ENCODE measurements at regions not wholly inside any gene's neighbourhood (a gene's known extent, or its start where the extent isn't known, plus 50 kb on each side); places are given as distances from the start of the nearest gene placed in this dataset.

- Mint-ChIP-seq H3K9me3 (peaks cover 17% of the 10 kb centered on the region), H3K27ac (no peak overlapping the region), H3K4me3 (no peak overlapping the region), H3K4me1 (no peaks in the 10 kb centered on the region), H3K36me3 (ENCODE audit: low read depth) (no peaks in the 10 kb centered on the region), H3K27me3 (no peaks in the 10 kb centered on the region)
- ATAC-seq (ENCODE audit: low read depth) (no peak), DNase-seq (no peak)
- intact Hi-C loops (cut with micrococcal nuclease) = no loop called here
- ChIA-PET CTCF (no interaction called here), POLR2A (no interaction called here)
- no peak for TF ChIP-seq CTCF (IDR thresholded peaks at IDR 0.05)
Measured at GRCh38 chr7:84629640-84630318, 435.2 kb upstream of the SEMA3A start.

- H3K36me3 Mint-ChIP-seq (ENCODE audit: low read depth) = no peaks in the 10 kb centered on the region
- peaks cover 13% of the 10 kb centered on the region for H3K9me3 Mint-ChIP-seq
- intact Hi-C loops (cut with micrococcal nuclease) = no loop called here
- ATAC-seq (ENCODE audit: low read depth) (no peak), DNase-seq (no peak)
- TF ChIP-seq CTCF (IDR thresholded peaks at IDR 0.05) = no peak
- no peak overlapping the region for H3K4me3 Mint-ChIP-seq
- no peaks in the 10 kb centered on the region for H3K27me3 Mint-ChIP-seq
- H3K27ac Mint-ChIP-seq = no peak overlapping the region
- no peaks in the 10 kb centered on the region for H3K4me1 Mint-ChIP-seq
- CTCF ChIA-PET = no interaction called here
- POLR2A ChIA-PET = no interaction called here
Measured at GRCh38 chr7:84629216-84629615, 434.6 kb upstream of the SEMA3A start.

GRCh38 chr7:84627250-84627649 lies 432.7 kb upstream of the SEMA3A start:
- Mint-ChIP-seq H3K36me3 (ENCODE audit: low read depth) (no peaks in the 10 kb centered on the region), H3K4me3 (no peak overlapping the region), H3K27ac (no peak overlapping the region), H3K9me3 (peaks cover 6% of the 10 kb centered on the region), H3K27me3 (no peaks in the 10 kb centered on the region), H3K4me1 (no peaks in the 10 kb centered on the region)
- DNase-seq (no peak), ATAC-seq (ENCODE audit: low read depth) (no peak)
- ChIA-PET POLR2A (no interaction called here), CTCF (no interaction called here)
- TF ChIP-seq CTCF (IDR thresholded peaks at IDR 0.05) = no peak
- intact Hi-C loops (cut with micrococcal nuclease) = no loop called here

GRCh38 chr7:84624927-84625326 lies 430.3 kb upstream of the SEMA3A start:
- ChIA-PET CTCF (no interaction called here), POLR2A (no interaction called here)
- Mint-ChIP-seq H3K9me3 (no peaks in the 10 kb centered on the region), H3K4me3 (no peak overlapping the region), H3K4me1 (no peaks in the 10 kb centered on the region), H3K27ac (no peak overlapping the region), H3K27me3 (no peaks in the 10 kb centered on the region), H3K36me3 (ENCODE audit: low read depth) (no peaks in the 10 kb centered on the region)
- ATAC-seq (ENCODE audit: low read depth) (no peak), DNase-seq (no peak)
- intact Hi-C loops (cut with micrococcal nuclease) = no loop called here
- no peak for TF ChIP-seq CTCF (IDR thresholded peaks at IDR 0.05)

GRCh38 chr7:84624527-84624926 lies 429.9 kb upstream of the SEMA3A start:
- ChIA-PET CTCF (no interaction called here), POLR2A (no interaction called here)
- intact Hi-C loops (cut with micrococcal nuclease) = no loop called here
- no peak for ATAC-seq (ENCODE audit: low read depth)
- TF ChIP-seq CTCF (IDR thresholded peaks at IDR 0.05) = no peak
- Mint-ChIP-seq H3K4me3 (no peak overlapping the region), H3K9me3 (no peaks in the 10 kb centered on the region), H3K4me1 (no peaks in the 10 kb centered on the region), H3K27ac (no peak overlapping the region), H3K36me3 (ENCODE audit: low read depth) (no peaks in the 10 kb centered on the region), H3K27me3 (no peaks in the 10 kb centered on the region)
- DNase-seq = no peak
